ENCODE measurements at regions not wholly inside any gene's neighbourhood (a gene's known extent, or its start where the extent isn't known, plus 50 kb on each side); places are given as distances from the start of the nearest gene placed in this dataset.

GRCh38 chr2:18273205-18273604 is 287.2 kb downstream of the RDH14 start:
- TF ChIP-seq PATZ1 (CRISPR knock-in tag; IDR thresholded peaks at IDR 0.05; ENCODE audit: borderline replicate concordance), result no peak
- no peak for TF ChIP-seq ISL1 (CRISPR knock-in tag; IDR thresholded peaks at IDR 0.05)
- TF ChIP-seq ZFP30 (CRISPR knock-in tag; IDR thresholded peaks at IDR 0.05), result no peak
- no peak for TF ChIP-seq ZC3H10 (CRISPR knock-in tag; IDR thresholded peaks at IDR 0.05)
- TF ChIP-seq ZNF8 (CRISPR knock-in tag; IDR thresholded peaks at IDR 0.05), result no peak
- TF ChIP-seq RARB (CRISPR knock-in tag; IDR thresholded peaks at IDR 0.05), result no peak
- ATAC-seq, result no peak

GRCh38 chr2:18272148-18272494 is 288.3 kb downstream of the RDH14 start:
- ATAC-seq, result no peak
- TF ChIP-seq OSR1 (CRISPR knock-in tag; IDR thresholded peaks at IDR 0.05) (no peak), ARNTL (CRISPR knock-in tag; IDR thresholded peaks at IDR 0.05; ENCODE audit: borderline replicate concordance, low read depth) (no peak), POU6F1 (CRISPR knock-in tag; IDR thresholded peaks at IDR 0.05; ENCODE audit: borderline replicate concordance, low read depth) (no peak)

- no peak for TF ChIP-seq TOX (CRISPR knock-in tag; IDR thresholded peaks at IDR 0.05; ENCODE audit: borderline replicate concordance)
- TF ChIP-seq RARB (CRISPR knock-in tag; IDR thresholded peaks at IDR 0.05), result no peak
- TF ChIP-seq POU6F1 (CRISPR knock-in tag; IDR thresholded peaks at IDR 0.05; ENCODE audit: borderline replicate concordance, low read depth), result no peak
- TF ChIP-seq CREB5 (CRISPR knock-in tag; IDR thresholded peaks at IDR 0.05; ENCODE audit: low read depth), result no peak
- TF ChIP-seq OSR1 (CRISPR knock-in tag; IDR thresholded peaks at IDR 0.05), result no peak
- TF ChIP-seq ZC3H10 (CRISPR knock-in tag; IDR thresholded peaks at IDR 0.05), result no peak
- TF ChIP-seq PATZ1 (CRISPR knock-in tag; IDR thresholded peaks at IDR 0.05; ENCODE audit: borderline replicate concordance), result no peak
- TF ChIP-seq PPARA (CRISPR knock-in tag; IDR thresholded peaks at IDR 0.05; ENCODE audit: borderline replicate concordance), result no peak
- no peak for TF ChIP-seq CSDC2 (CRISPR knock-in tag; IDR thresholded peaks at IDR 0.05)
- TF ChIP-seq BACH2 (CRISPR knock-in tag; IDR thresholded peaks at IDR 0.05; ENCODE audit: borderline replicate concordance), result no peak
- no peak for TF ChIP-seq CSRNP3 (CRISPR knock-in tag; IDR thresholded peaks at IDR 0.05)
- TF ChIP-seq ISL1 (CRISPR knock-in tag; IDR thresholded peaks at IDR 0.05), result no peak
- TF ChIP-seq TSHZ2 (CRISPR knock-in tag; IDR thresholded peaks at IDR 0.05), result no peak
Measured at GRCh38 chr2:18271370-18272147, 288.9 kb downstream of the RDH14 start.

More at GRCh38 chr2:18271370-18272147, 288.9 kb downstream of the RDH14 start:
- ATAC-seq, result no peak
